Upper lobe of left lung (tissue), 6 donors: ENCODE measurements at regions not wholly inside any gene's neighbourhood (a gene's known extent, or its start where the extent isn't known, plus 50 kb on each side); places are given as distances from the start of the nearest gene placed in this dataset.

ENCODE experiments used
- ATAC-seq, 2 donors: fragments of 200-7000 bp; cut with Tn5 transposase; one replicate each; pipeline ENCODE4 v1.9.1; 2022; ENCODE audit warnings: mild to moderate bottlenecking in 2 of 2, moderate library complexity in 2 of 2; ENCODE audit not compliant: low FRiP score in 2 of 2
- DNase-seq, 2 donors: peaks; one replicate each; pipeline ENCODE4 v3.0.0-alpha.2; 2019 to 2020
- H3K27ac ChIP-seq, 4 donors: fragments of 200-600 bp; sonication (generic); one replicate each; pipeline ENCODE4 v1.5.1; 2016 to 2019
- H3K27me3 ChIP-seq, 4 donors: fragments of 200-600 bp; sonication (generic); one replicate each; pipeline ENCODE4 v1.5.1; 2017 to 2019
- H3K36me3 ChIP-seq, 4 donors: fragments of 200-600 bp; sonication (generic); one replicate each; pipeline ENCODE4 v1.5.1; 2016 to 2019
- H3K4me1 ChIP-seq, 4 donors: fragments of 200-600 bp; sonication (generic); one replicate each; pipeline ENCODE4 v1.5.1; 2018 to 2019
- H3K4me3 ChIP-seq, 4 donors: fragments of 200-600 bp; sonication (generic); one replicate each; pipeline ENCODE4 v1.5.1; 2017 to 2019; ENCODE audit warnings: mild to moderate bottlenecking in 2 of 4, moderate library complexity in 1 of 4
- H3K9me3 ChIP-seq, 4 donors: fragments of 200-600 bp; sonication (generic); one replicate each; pipeline ENCODE4 v1.5.1; 2018 to 2019
- EP300 ChIP-seq, 4 donors: sonication (generic); formaldehyde crosslinking; IDR thresholded peaks; one replicate each; pipeline ENCODE4 v1.5.1; 2017; ENCODE audit warnings: antibody characterized with exemption in 4 of 4, control low read depth in 2 of 4
- POLR2A ChIP-seq, 4 donors: fragments of 450-650 bp; IDR thresholded peaks; one replicate each; pipeline ENCODE4 v1.5.1; 2016 to 2017; ENCODE audit warnings: antibody characterized with exemption in 4 of 4, mild to moderate bottlenecking in 2 of 4
- POLR2AphosphoS5 ChIP-seq, 2 donors: sonication (generic); formaldehyde crosslinking; IDR thresholded peaks; one replicate each; pipeline ENCODE4 v1.5.1; 2017; ENCODE audit warnings: antibody characterized with exemption in 2 of 2
- WGBS, 2 donors: methylation state at CpG; one replicate each; pipeline ENCODE4 v1.1.5; 2017 to 2018; 5-methylcytosine and 5-hydroxymethylcytosine counted together
- TF ChIP-seq, protein P1 (sequence below), 6 experiments: fragments of 450-650 bp in 4 of 6; fragments of 200-600 bp in 2 of 6; sonication (generic) in 2 of 6; IDR thresholded peaks; one replicate each; pipeline ENCODE4 v1.5.1; 2016 to 2019; ENCODE audit warnings: antibody characterized with exemption in 6 of 6
- donor health status: DM: no; HTN: no; CAD: no; lungs with moderate emphysema.
- donor health status: DM: no; HTN: yes; CAD: no; lungs with severe emphysema.

GRCh38 chr10:106044503-106044902, 1120.0 kb downstream of the SORCS1 start:
- no peak for ATAC-seq
- TF ChIP-seq POLR2AphosphoS5 (IDR thresholded peaks at IDR 0.05) (no peak), POLR2A (IDR thresholded peaks at IDR 0.05) (no peak), EP300 (IDR thresholded peaks at IDR 0.05) (no peak)
- TF ChIP-seq, protein P1, sequence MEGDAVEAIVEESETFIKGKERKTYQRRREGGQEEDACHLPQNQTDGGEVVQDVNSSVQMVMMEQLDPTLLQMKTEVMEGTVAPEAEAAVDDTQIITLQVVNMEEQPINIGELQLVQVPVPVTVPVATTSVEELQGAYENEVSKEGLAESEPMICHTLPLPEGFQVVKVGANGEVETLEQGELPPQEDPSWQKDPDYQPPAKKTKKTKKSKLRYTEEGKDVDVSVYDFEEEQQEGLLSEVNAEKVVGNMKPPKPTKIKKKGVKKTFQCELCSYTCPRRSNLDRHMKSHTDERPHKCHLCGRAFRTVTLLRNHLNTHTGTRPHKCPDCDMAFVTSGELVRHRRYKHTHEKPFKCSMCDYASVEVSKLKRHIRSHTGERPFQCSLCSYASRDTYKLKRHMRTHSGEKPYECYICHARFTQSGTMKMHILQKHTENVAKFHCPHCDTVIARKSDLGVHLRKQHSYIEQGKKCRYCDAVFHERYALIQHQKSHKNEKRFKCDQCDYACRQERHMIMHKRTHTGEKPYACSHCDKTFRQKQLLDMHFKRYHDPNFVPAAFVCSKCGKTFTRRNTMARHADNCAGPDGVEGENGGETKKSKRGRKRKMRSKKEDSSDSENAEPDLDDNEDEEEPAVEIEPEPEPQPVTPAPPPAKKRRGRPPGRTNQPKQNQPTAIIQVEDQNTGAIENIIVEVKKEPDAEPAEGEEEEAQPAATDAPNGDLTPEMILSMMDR (IDR thresholded peaks at IDR 0.05): no peak
- Histone ChIP-seq H3K4me1 (no peaks in the 10 kb centered on the region), H3K9me3 (no peaks in the 10 kb centered on the region), H3K4me3 (no peak overlapping the region), H3K27ac (no peak overlapping the region), H3K36me3 (no peaks in the 10 kb centered on the region), H3K27me3 (no peaks in the 10 kb centered on the region)
- 36 to 42% methylated on average over 2 of the region's 2 CpGs for WGBS, 2 donors
- no peak for DNase-seq

DNA sequence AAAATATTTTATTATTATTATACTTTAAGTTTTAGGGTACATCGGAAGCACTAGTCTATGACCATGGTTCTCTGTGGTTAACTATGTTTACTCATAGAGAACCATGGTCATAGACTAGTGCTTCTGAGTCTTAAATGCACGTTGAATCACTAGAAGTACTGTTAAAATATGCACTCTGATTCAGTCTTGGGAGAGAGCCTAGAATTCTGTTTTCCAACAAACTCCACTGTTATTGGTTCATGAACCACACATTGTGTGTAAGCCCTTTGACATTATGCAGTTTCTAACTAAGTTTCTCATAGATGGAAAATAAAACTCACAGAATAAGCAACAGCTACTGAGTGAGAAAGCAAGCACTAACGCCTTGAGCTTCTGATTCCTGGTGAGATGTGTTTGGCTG, 1120.6 kb downstream of the SORCS1 start:
- H3K4me1 ChIP-seq: no peaks in the 10 kb centered on the region
- TF ChIP-seq, protein P1 (IDR thresholded peaks at IDR 0.05): no peak
- TF ChIP-seq POLR2A (IDR thresholded peaks at IDR 0.05): no peak
- no peak for TF ChIP-seq POLR2AphosphoS5 (IDR thresholded peaks at IDR 0.05)
- no peak for TF ChIP-seq EP300 (IDR thresholded peaks at IDR 0.05)
- no peaks in the 10 kb centered on the region for H3K27me3 ChIP-seq
- no peaks in the 10 kb centered on the region for H3K36me3 ChIP-seq
- ATAC-seq (no peak), DNase-seq (no peak)
- no peak overlapping the region for H3K27ac ChIP-seq
- no peak overlapping the region for H3K4me3 ChIP-seq
- H3K9me3 ChIP-seq: no peaks in the 10 kb centered on the region
- WGBS, 2 donors: 54 to 55% methylated on average over 3 of the region's 3 CpGs

- TF ChIP-seq EP300 (IDR thresholded peaks at IDR 0.05) (no peak), POLR2A (IDR thresholded peaks at IDR 0.05) (no peak), POLR2AphosphoS5 (IDR thresholded peaks at IDR 0.05) (no peak)
- TF ChIP-seq, protein P1 (IDR thresholded peaks at IDR 0.05): no peak
- H3K9me3 ChIP-seq: no peaks in the 10 kb centered on the region
- 95 to 97% methylated on average over 1 of the region's 1 CpG for WGBS, 2 donors
- ATAC-seq (no peak), DNase-seq (no peak)
- H3K4me3 ChIP-seq: no peak overlapping the region
- no peak overlapping the region for H3K27ac ChIP-seq
- H3K27me3 ChIP-seq: no peaks in the 10 kb centered on the region
- H3K4me1 ChIP-seq: no peaks in the 10 kb centered on the region
- H3K36me3 ChIP-seq: no peaks in the 10 kb centered on the region
Observed at GRCh38 chr10:106038246-106038645, 1126.3 kb downstream of the SORCS1 start.

DNA sequence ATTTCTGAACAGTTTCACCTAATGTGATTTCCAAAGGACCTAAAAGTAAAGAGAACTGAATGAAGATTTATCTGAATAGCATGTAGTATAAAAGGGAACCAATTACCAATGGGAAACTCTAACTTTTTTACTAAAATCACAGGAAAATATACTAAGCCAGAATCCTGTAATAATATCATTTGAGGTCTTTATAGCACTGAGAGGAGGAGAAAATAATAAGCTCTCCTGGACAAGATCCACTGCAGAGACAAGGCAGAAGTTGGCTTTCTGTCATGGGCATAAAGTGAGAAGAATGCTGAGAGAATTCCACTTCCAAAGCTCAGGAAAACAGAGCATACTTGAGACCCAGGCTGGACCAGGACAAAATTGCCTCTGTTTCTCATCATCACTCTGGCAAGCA, 1131.4 kb downstream of the SORCS1 start:
- H3K27ac ChIP-seq: no peak overlapping the region
- no peak for ATAC-seq
- H3K9me3 ChIP-seq: no peaks in the 10 kb centered on the region
- TF ChIP-seq EP300 (IDR thresholded peaks at IDR 0.05) (no peak), POLR2A (IDR thresholded peaks at IDR 0.05) (no peak), POLR2AphosphoS5 (IDR thresholded peaks at IDR 0.05) (no peak)
- TF ChIP-seq, protein P1 (IDR thresholded peaks at IDR 0.05): no peak
- H3K4me1 ChIP-seq: no peaks in the 10 kb centered on the region
- no peak for DNase-seq
- H3K27me3 ChIP-seq: no peaks in the 10 kb centered on the region
- no peaks in the 10 kb centered on the region for H3K36me3 ChIP-seq
- H3K4me3 ChIP-seq: no peak overlapping the region

DNA sequence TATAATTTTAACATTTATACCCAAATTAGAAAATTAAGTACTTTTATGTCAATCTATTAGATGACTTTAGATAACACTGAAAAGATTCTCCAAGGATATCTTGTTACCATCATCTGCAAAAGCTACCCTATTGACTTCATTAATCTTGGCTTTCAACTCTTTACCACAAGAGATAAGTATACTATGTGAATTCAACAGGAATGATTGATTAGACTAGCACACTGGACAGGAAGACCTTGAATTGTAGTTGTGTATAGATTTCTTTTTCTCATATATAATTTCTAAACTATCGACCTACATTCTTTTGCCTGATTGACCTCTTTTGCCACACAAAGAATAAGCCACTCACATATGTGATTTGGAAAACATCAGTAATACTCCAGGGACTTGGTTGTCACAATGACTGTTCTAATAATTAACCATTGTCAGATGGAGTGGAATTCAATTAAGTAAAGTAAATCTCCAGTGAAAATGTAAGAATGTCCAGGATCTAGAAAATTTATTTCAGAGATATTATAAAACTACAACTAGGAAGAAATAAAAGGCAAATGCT, 1132.0 kb downstream of the SORCS1 start:
- Histone ChIP-seq H3K27ac (no peak overlapping the region), H3K36me3 (no peaks in the 10 kb centered on the region), H3K4me1 (no peaks in the 10 kb centered on the region), H3K27me3 (no peaks in the 10 kb centered on the region), H3K4me3 (no peak overlapping the region), H3K9me3 (no peaks in the 10 kb centered on the region)
- TF ChIP-seq POLR2AphosphoS5 (IDR thresholded peaks at IDR 0.05) (no peak), EP300 (IDR thresholded peaks at IDR 0.05) (no peak), POLR2A (IDR thresholded peaks at IDR 0.05) (no peak)
- TF ChIP-seq, protein P1 (IDR thresholded peaks at IDR 0.05): no peak
- ATAC-seq (no peak), DNase-seq (no peak)
- 45 to 59% methylated on average over 1 of the region's 1 CpG for WGBS, 2 donors
